ENCODE measurements at regions not wholly inside any gene's neighbourhood (a gene's known extent, or its start where the extent isn't known, plus 50 kb on each side); places are given as distances from the start of the nearest gene placed in this dataset.

DNA sequence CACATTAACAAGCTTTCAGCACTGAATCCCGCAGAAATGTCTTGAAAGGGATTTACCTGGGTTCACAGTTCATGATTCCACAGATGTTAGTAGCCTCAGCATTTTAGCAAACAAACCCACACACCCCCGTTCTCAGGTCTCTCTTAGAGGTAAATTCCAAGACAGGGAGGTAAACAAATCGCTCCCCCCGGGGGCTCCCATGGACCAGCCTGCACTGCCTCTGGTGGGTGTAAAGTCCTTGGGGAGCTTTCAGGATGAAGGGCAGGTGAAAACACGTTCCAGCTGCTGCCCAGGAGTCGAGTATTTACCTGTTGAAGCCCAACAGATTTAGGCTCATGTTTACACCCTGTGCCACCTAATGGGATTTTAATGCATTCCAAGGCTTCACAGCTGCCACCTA, 187.0 kb upstream of the FOXQ1 start:
- Histone ChIP-seq H3K9me2 (no peaks in the 10 kb centered on the region), H3K9ac (no peak overlapping the region), H3F3A (replicated peaks; ENCODE audit: insufficient read depth) (no peaks in the 10 kb centered on the region), H2AFZ (ENCODE audit: low read depth) (no peak overlapping the region), H3K4me3 (ENCODE audit: low read depth in 2 of 2, low read length in 1 of 2) (no peak overlapping the region), H3K4me2 (no peak overlapping the region), H3K27ac (ENCODE audit: low read depth in 2 of 2, low read length in 1 of 2) (no peak overlapping the region), H3K4me1 (ENCODE audit: control insufficient read depth in 1 of 2, insufficient read depth in 2 of 2, low read depth in 1 of 2, low read length in 1 of 2) (no peaks in the 10 kb centered on the region), H3K36me3 (replicated peaks in 1 of 2; ENCODE audit: control insufficient read depth in 1 of 2, insufficient read depth in 2 of 2, low read length in 1 of 2) (no peaks in the 10 kb centered on the region), H3K79me2 (ENCODE audit: insufficient read depth) (no peaks in the 10 kb centered on the region), H3K27me3 (ENCODE audit: insufficient read depth) (no peaks in the 10 kb centered on the region; the same call in 1 of the 2 replicates), H4K20me1 (ENCODE audit: insufficient read depth) (no peaks in the 10 kb centered on the region), H3K9me3 (no peaks in the 10 kb centered on the region)
- ChIA-PET CTCF (no interaction called here), POLR2A (no interaction called here)
- TF ChIP-seq SIN3A (IDR thresholded peaks at IDR 0.05; ENCODE audit: borderline replicate concordance, low read depth, low read length) (no peak), SMC3 (IDR thresholded peaks at IDR 0.05; ENCODE audit: low read depth, low read length) (no peak), ELF1 (IDR thresholded peaks at IDR 0.05) (no peak)
- DNase-seq = no peak
- 1% methylated on average over 5 of the region's 6 CpGs for WGBS (ENCODE audit: low lambda C conversion rate)

DNA sequence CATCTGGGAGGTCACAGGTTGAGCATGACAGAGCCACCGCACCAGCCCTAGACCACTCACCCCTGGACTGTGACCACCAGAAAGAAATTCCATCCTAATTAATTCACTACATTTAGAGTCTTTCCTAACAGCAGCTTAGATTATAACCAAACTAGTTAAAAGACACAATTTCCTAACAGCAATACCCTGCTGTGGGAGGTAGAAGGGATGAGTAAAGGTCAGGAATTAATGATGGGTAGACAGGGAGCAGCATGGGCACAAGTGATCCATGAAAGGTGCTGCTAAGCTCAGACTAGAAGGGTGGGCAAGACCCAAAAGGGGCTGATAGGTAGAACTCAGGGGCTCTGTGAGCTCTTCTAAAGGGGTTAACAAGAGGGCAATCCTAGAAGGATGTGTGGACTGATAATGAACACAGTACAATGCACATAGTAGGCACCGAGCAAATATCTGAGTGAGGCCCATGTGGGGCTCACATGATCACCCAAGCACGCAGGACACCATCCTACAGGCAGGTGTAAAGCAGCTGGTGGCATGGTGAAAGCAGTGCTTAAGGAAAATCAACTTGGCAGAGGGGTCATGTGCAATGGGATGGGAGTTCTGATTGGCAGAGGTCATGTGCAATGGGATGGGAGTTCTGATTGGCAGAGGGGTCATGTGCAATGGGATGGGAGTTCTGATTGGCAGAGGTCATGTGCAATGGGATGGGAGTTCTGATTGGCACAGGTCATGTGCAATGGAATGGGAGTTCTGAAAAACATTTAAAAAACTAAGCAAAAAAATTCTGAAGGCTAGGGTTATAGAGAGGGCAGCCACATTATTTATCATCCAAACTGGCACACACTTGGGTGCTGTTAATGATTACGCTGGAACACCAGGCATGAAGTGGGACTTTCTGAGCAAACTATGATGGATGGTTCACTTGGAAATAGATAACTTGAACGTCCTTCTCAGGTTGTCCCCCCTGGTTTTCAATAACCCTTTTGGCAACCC, 188.2 kb upstream of the FOXQ1 start:
- no peaks in the 10 kb centered on the region for H3K4me1 ChIP-seq (ENCODE audit: control insufficient read depth in 1 of 2, insufficient read depth in 2 of 2, low read depth in 1 of 2, low read length in 1 of 2)
- H3K9ac ChIP-seq = no peak overlapping the region
- H3K9me2 ChIP-seq = no peaks in the 10 kb centered on the region
- DNase-seq = no peak
- H2AFZ ChIP-seq (ENCODE audit: low read depth) = no peak overlapping the region
- H3K4me3 ChIP-seq (ENCODE audit: low read depth in 2 of 2, low read length in 1 of 2) = no peak overlapping the region
- no peaks in the 10 kb centered on the region for H3K79me2 ChIP-seq (ENCODE audit: insufficient read depth)
- TF ChIP-seq, protein P1, sequence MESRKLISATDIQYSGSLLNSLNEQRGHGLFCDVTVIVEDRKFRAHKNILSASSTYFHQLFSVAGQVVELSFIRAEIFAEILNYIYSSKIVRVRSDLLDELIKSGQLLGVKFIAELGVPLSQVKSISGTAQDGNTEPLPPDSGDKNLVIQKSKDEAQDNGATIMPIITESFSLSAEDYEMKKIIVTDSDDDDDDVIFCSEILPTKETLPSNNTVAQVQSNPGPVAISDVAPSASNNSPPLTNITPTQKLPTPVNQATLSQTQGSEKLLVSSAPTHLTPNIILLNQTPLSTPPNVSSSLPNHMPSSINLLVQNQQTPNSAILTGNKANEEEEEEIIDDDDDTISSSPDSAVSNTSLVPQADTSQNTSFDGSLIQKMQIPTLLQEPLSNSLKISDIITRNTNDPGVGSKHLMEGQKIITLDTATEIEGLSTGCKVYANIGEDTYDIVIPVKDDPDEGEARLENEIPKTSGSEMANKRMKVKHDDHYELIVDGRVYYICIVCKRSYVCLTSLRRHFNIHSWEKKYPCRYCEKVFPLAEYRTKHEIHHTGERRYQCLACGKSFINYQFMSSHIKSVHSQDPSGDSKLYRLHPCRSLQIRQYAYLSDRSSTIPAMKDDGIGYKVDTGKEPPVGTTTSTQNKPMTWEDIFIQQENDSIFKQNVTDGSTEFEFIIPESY (IDR thresholded peaks at IDR 0.05; ENCODE audit: borderline replicate concordance, low read depth) = no peak
- TF ChIP-seq TCF12 (IDR thresholded peaks at IDR 0.05) (no peak), FOSL2 (IDR thresholded peaks at IDR 0.05; ENCODE audit: borderline replicate concordance, low read depth) (no peak), FOXM1 (IDR thresholded peaks at IDR 0.05; ENCODE audit: low read depth) (no peak), GABPA (IDR thresholded peaks at IDR 0.05; ENCODE audit: low read depth) (no peak), MEF2A (IDR thresholded peaks at IDR 0.05; ENCODE audit: borderline replicate concordance, low read depth) (no peak), MXI1 (IDR thresholded peaks at IDR 0.05; ENCODE audit: low read depth, low read length) (no peak), FOXJ3 (CRISPR knock-in tag; IDR thresholded peaks at IDR 0.05) (no peak), RXRA (IDR thresholded peaks at IDR 0.05; ENCODE audit: borderline replicate concordance, low read depth) (no peak), ELF1 (IDR thresholded peaks at IDR 0.05) (no peak), RAD21 (IDR thresholded peaks at IDR 0.05; ENCODE audit: low read length) (no peak), NFIC (IDR thresholded peaks at IDR 0.05; ENCODE audit: borderline replicate concordance) (no peak), TAF1 (IDR thresholded peaks at IDR 0.05; ENCODE audit: borderline replicate concordance, low read depth, low read length) (no peak), SIN3A (IDR thresholded peaks at IDR 0.05; ENCODE audit: borderline replicate concordance, low read depth, low read length) (no peak), GATA2 (CRISPR knock-in tag; IDR thresholded peaks at IDR 0.05) (no peak)
- TF ChIP-seq, protein P2, sequence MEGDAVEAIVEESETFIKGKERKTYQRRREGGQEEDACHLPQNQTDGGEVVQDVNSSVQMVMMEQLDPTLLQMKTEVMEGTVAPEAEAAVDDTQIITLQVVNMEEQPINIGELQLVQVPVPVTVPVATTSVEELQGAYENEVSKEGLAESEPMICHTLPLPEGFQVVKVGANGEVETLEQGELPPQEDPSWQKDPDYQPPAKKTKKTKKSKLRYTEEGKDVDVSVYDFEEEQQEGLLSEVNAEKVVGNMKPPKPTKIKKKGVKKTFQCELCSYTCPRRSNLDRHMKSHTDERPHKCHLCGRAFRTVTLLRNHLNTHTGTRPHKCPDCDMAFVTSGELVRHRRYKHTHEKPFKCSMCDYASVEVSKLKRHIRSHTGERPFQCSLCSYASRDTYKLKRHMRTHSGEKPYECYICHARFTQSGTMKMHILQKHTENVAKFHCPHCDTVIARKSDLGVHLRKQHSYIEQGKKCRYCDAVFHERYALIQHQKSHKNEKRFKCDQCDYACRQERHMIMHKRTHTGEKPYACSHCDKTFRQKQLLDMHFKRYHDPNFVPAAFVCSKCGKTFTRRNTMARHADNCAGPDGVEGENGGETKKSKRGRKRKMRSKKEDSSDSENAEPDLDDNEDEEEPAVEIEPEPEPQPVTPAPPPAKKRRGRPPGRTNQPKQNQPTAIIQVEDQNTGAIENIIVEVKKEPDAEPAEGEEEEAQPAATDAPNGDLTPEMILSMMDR (IDR thresholded peaks at IDR 0.05) = no peak
- TF ChIP-seq, protein P3, sequence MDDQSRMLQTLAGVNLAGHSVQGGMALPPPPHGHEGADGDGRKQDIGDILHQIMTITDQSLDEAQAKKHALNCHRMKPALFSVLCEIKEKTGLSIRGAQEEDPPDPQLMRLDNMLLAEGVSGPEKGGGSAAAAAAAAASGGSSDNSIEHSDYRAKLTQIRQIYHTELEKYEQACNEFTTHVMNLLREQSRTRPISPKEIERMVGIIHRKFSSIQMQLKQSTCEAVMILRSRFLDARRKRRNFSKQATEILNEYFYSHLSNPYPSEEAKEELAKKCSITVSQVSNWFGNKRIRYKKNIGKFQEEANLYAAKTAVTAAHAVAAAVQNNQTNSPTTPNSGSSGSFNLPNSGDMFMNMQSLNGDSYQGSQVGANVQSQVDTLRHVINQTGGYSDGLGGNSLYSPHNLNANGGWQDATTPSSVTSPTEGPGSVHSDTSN (IDR thresholded peaks at IDR 0.05) = no peak
- no peaks in the 10 kb centered on the region for H3K9me3 ChIP-seq
- CTCF ChIA-PET = no interaction called here
- WGBS (ENCODE audit: low lambda C conversion rate) = 2% methylated on average over 5 of the region's 5 CpGs
- POLR2A ChIA-PET = no interaction called here
- H3K4me2 ChIP-seq = no peak overlapping the region
- no peaks in the 10 kb centered on the region; the same call in 1 of the 2 replicates for H3K27me3 ChIP-seq (ENCODE audit: insufficient read depth)
- H4K20me1 ChIP-seq (ENCODE audit: insufficient read depth) = no peaks in the 10 kb centered on the region
- H3K27ac ChIP-seq (ENCODE audit: low read depth in 2 of 2, low read length in 1 of 2) = no peak overlapping the region
- no peaks in the 10 kb centered on the region for H3K36me3 ChIP-seq (replicated peaks in 1 of 2; ENCODE audit: control insufficient read depth in 1 of 2, insufficient read depth in 2 of 2, low read length in 1 of 2)
- H3F3A ChIP-seq (replicated peaks; ENCODE audit: insufficient read depth) = no peaks in the 10 kb centered on the region

All from SK-N-SH (cell line).